ENCODE measurements at regions not wholly inside any gene's neighbourhood (a gene's known extent, or its start where the extent isn't known, plus 50 kb on each side); places are given as distances from the start of the nearest gene placed in this dataset.
A peak's percentile ranks its signal among the peaks of the same experiment; 100 is the strongest.

DNA sequence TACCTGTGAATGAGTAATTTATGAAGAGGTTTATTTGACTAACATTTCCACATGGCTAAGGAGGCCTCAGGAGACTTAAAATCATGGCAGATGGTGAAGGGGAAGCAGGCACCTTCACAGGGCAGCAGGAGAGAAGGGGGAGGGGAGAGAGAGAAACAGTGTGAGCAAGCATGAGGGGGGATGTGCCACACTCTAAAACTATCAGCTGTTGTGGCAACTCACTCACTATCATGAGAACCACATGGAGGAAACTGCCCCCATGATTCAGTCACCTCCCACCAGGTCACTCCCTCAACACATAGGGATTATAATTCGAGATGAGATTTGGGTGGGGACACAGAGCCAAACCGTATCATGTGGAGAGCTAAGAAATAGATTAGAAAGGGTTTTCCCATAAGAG is 309.0 kb downstream of the RDH14 start:
- DNase-seq: no peak

DNA sequence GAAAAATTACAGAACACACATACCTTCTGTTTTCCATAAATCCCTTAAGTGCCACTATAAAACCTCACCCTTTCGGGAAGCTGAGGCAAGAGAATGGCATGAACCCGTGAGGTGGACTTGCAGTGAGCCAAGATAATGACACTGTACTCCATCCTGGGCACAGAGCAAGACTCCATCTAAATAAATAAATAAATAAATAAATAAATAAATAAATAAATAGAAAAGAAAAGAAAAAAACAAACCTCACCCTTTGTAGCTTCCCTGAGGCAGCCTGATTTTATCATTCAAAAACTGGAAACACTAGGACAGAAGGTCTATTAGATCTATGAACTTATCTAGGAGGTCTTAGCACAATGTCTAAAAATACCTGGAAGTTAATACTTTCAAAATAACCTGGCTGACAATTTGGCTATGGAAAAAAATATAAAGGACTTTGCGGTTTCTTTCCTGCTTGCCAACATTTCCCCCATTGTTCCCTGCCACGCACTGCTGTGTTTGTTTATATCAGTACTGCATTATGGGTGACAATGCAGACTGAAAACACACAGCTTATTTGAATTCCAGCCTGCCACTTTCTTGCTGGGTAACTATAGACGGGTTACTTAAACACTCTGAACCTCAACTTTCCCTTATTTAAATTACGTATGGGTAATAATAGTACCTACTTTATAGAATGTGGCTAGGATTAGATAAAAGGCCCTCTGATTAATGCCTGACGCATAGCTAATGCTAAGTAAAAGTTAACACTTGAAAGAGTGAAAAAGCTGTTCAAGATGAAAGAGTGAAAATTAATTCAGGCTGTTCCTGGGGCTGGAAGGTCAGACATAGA is 313.0 kb downstream of the RDH14 start:
- no peak for DNase-seq

DNA sequence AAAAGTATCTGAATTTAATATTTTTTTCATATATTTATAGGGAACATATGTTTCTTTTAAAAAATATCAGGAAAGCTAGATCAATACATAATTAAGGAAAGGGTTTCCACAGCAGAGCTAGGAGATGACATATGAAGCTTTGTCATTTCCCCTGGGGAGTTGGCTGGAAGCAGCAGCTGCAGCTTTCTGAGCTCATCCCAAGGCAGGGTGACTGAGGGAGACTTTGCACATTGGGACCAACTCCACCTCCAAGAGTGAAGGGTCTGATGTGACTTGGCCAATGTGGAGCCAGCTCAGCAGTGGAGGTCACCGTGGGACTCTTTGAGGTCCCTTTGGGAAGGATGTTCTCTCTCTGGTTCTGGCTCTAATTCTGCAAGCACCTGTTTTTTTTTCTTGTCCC is 315.1 kb downstream of the RDH14 start:
- DNase-seq: no peak

DNA sequence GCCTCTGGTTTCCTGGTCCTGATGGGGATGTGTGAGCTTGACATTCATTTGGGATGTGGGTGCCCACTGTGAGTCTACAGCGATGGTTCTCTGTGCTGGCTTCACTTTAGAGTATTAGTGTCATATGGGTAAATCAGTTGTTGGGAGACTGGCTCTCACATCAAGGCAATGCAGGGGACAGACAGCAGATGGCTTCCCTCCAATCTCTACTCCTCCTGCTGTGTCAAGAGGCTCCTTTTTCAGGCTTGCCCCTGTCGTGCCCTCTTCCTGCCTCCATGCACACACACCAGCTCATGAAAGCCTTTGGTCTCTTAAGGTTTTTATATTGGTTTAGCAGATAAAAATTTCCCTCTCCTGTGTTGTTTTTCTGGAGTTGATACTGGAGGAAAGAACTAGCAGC is 315.6 kb downstream of the RDH14 start:
- no peak for DNase-seq

DNA sequence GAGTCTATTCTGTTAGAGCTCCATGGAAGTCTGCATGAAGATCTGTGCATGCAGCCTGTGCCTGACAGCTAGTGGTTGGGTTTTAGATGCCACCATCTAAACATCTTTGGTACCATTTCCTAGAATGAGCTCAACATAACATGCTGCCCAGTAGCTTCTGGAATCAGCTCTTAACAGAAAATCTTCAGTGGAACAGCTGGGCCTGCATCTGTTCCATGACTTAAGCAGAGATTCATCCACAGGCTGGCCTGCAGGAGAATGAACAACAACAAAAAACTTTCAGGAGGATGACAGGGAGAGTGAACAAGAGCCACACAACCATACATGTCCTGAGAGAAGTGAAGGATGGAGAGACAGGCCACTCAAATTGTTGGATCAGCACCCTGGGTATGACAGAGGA is 316.6 kb downstream of the RDH14 start:
- DNase-seq: no peak

DNA sequence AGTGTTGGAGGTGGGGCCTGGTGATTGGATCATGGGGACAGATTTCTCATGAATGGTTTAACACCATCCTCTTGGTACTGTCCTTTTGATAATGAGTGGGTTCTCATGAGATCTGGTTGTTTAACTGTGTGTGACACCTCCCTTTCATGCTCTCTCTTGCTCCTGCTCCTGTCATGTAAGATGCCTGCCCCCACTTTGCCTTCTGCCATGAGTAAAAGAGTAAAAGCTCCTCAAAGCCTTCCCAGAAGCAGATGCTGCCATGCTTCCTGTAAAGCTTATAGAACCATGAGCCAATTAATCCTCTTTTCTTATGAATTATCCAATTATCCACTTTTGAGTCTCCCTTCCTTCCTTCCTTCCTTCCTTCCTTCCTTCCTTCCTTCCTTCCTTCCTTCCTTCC is 317.7 kb downstream of the RDH14 start:
- no peak for DNase-seq

DNA sequence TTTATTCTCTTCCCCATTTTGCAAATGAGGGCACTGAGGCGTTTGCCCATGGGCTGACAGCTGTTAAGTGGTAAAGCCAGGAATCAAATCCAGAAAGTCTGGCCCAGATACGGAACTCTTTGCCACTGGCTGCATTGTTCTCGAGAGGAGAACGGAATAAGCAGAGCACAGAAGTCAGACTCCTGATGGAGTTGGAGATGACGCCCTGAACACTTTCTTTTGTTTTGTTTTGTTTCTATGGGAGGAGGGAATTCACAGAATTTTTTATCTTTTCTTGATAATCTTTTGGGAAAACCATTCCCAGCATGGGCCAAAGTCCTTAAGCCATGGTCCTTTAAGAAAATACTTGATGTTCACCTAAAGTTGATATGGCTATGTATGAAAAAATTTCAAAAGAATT is 322.2 kb downstream of the RDH14 start:
- DNase-seq: no peak

DNA sequence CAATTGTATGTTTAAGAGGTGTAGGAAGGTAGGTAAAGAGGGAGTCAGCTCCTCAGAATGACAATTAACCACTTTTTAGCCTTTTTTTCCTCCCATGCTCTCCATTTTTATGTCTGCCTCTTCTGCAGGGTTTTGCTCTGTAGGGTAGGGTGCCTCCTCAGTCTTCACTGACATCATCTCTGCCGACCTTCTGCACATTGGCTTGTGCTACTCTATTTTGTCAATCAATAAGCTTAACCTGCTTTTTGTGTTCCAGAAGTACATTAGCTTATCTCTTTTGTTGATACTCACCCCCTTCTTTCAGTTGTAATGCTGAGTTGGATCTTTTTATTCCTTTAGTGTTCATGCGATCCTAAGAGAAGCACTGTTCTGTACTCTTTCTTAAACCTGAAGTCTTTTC is 323.2 kb downstream of the RDH14 start:
- DNase-seq: no peak

DNA sequence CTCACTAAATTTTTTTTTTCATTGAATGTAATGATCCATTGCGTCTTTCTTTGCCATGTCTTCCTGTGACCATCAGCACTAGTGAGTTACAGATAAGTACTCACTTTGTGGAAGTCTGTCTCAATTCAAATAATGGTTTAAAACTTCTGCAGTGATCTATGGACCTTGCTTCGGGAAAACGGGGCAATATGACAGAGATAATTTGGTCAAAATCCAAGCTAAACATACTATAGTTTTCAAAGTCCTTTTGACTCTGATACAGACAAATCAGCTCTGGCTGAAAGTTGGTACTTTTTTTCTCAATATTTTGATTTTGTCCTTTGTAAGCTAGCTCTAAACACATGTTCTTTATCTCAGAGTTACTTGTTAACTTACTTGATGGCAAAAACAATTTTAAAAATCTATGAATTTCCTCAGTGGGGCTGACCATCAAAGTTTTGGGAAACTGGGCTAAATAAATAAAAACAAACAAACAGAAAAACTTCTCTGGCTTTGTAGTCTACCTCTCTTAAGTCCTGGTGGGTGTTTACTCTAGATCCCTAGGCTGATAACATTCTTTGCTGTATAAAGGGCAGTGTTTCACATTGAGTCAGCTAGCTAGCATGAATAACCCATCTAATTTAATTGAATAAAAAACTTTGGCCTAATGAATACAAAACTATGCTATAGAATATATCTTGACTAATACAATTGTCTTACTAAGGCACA is 327.6 kb downstream of the RDH14 start:
- no peak for DNase-seq

DNA sequence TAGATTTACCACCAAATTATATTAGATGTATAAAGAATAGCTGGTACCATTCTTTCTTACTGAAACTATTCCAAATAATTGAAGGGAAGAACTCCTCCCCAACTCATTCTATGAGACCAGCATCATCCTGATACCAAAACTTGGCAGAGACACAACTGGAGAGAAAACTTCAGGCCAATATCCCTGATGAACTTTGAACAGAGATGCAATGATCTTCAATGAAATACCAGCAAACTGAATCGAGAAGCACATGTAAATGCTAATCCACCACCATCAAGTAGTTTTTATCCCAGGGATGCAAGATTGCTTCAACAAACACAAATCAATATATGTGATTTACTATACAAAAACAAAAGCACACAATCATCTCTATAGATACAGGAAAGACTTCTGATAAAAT is 329.8 kb downstream of the RDH14 start:
- DNase-seq: no peak

DNA sequence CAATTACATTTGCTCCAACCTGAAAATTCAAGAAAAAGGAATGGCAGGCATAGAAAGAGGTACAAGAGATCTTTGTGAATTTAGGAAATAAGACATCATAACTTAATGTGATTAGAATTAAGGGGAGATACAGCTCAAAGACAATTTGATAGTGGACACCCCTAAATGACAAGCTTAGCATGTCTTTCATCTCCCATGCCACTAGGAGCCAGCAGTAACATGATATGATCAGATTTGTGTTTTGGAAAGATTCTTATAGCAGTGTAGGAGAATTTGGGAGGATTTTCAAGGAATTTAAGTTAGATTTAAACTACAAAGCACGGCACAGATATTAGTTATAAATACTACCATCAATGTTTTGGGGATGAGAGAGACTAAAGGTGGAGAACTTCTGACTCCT is 340.8 kb downstream of the RDH14 start:
- no peak for DNase-seq

DNA sequence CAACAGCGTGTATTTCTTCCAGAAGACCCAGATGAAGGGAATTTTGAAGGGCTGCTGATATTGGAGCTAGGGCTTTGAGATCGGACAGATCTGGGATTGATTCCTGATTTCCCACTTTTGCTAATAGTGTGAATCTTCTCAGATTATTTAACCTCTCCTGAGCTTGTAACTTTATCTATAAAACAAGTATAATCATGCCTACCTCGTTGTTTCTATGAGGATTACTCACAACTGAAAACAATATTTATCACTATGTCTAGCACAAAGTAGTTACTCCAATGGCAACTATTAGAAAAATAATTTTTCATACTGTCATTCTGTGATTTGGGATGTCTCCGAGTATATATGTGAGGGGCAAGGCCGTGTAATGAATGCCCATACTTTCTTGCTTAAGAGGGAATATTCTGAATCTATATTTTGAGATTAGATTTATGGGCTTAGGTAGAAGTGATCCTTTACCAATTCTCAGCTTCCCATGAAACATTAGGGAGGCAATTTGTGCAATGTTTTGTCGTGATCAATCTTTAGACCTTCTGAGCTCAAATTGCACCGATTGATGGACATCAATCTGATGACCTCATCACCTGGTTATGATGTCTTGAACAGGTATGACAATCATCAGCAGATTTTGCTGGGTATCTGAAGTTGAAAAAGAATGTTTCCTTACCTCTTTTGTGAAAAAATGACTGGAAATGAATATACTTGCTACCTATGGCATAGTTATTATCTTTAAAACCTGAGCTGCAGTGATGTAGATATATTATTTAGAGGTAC is 339.9 kb downstream of the KCNS3 start:
- DNase-seq: no peak

DNA sequence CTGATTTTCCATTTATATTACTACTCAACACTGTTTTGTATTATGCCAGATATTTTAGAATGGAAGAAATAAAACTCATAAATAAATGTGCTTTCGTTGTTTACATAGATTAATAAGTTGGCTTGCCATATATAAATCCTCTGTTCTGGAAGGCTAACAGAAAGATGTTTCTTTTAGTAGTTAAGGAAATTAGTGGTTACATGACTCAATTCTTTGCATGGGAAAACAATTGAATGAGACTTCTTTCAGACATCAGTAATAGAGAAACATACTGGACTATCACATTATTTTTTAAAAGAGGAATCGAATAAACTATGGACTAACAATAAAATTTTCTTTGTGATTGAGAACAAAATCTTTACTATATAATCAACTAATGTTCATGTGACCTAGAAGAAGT is 336.5 kb downstream of the KCNS3 start:
- no peak for DNase-seq

DNA sequence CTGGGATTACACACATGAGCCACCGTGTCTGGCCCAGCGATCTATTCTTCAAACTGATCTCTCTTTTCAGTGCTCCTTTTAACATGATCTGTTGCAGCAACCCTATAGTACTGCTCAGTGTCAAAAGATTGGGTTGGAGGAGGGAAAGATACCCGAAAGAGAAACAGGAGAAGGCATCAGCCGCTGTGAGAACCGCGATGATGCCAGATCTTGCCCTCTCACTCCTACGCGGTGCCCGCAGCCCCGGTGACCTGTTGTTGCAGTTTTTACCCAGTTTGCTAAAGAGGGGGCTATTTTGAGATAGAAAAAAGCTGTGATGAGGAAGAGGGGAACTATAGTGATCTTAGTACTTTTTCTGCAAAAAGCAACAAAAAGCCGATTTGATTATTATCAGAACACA is 335.5 kb downstream of the KCNS3 start:
- no peak for DNase-seq

DNA sequence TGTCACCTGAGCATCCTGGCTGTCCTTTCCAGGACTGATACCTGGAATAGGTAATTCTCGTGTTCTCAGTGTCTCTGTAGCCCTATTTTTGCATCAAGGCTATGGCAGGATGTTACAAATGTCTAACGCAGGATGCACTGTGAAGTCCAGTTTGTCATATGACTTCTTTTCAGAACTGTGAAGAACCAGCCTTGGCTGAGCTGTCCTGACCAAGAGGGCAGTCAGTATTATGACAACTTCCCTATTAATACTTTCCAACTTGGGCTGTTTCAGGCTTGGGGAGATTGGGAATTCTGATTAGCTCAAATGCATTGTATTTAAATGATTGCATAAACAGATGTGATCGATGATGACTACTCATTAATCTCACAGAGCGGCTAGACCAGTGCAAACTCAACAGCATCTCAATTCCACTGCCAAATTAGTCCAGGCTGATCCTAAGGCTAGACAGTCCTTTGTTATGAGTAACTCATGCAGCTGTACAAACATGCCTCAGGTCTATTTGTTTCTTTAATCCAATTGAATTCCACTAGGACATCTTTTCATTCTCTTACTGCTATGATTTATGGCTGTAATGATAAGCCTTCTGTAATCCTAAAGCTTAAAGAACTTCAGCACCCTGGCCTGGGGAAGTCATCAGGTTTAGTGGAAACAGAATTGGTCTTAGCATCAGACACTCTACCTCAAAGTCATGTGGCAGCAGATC is 331.6 kb downstream of the KCNS3 start:
- DNase-seq: no peak

DNA sequence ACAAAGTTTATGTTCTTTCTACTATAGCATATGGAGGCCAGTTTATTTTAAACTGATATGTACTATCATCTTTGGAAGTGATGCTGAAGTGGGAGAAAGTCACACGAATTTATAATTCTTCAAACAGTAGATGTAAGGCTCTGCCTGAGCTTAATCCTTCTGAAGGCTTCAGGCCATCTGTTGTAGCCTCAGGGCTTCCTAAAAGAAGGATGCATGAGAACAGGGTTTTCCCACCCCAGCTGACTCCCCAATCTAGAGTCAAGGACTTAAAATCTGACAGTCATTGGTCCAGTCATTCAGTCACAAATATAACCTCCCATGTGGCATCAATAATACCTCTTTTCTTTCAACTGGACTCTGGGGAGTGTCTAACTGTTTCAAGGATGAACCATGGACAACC is 330.5 kb downstream of the KCNS3 start:
- DNase-seq: no peak

DNA sequence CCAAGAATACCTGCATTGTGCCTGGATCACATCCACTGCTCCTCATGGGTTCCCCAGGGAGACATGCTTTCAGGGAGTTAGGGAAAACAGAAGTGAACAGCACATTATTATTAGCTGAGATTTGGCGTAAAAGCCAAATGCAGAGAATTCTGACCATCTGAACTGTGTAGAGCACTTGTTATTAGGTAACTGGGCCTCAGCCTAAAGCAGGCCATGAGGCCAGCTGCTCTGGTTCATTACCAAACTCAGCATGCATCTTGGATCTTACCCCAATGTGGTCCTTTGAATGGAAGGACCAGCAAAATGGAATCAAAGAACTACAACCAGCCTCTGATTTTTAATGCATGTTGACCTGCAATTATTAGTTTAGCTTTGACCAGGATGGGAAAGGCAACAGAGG is 322.3 kb downstream of the KCNS3 start:
- DNase-seq: no peak

DNA sequence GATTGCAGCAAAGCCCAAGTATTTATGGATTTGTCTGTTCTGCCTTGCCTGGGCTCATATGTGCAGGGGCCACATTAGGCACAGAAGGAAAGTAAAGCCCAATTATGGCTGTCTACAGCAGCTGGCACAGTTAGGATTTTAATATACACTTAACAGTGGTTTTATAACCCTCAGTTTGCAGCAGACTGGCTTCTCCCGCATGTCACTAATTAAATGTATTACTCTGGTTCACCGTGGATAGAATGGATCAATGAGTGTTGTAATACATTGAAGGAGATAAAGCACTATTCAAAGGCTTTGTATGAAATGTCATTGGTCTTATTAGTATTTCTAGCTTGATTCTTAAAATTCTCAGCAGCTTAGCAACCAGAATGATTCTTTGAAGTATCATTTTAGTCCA is 320.2 kb downstream of the KCNS3 start:
- no peak for DNase-seq

DNA sequence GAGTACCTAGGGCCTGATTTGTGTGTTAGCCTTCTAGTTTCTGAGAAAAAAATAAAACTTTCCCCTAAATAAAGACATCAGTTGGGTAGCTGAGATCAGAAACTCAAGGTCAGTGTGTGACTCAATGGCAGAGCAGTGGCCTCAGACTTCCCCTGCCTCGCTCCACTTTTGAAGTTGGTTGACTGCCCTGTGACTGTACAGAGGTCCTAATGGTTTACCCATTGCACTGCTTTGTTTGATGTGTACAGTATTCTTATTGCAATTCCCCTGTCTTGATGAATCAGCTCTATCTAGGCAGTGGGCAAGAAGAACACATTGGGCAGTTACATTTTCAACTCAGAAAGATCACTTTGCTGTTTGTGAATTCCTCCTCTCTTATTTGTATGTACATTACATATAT is 315.7 kb downstream of the KCNS3 start:
- DNase-seq: no peak

DNA sequence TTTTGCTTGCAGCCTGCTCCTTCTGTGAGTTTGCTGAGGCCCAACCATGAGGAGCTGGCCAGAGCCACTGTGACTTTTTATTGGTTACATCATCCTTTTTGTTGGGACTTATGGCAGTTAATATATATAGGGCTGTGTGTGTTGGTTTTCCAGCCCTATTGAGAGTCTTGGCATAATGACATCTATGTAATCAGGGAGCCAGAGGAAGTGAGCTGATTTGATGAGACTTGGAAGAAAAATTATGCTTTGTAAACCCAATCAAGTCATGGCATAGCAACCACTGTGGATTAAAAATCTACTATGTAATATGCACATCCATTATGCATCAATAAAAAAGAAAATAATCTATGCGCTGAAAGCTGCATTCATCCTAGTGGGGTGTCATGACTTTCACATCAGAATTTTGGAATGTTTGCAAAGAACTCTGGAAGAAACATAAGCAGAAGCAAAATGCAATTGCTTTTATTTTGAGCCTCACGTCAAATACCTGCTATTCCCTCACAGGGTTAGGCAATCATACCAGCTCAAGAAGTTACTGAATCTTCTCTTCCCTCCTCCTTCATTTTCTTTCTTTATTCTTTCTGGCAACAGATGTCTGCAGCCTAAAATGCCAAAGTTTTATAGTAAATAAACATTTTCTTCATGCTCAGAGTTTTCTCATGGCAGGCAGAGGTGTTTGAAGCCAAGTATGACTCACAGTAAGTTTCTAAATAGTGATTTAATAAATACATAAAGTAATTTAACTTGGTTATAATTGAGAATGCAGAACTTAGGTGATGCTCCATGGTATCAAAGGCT is 308.5 kb downstream of the KCNS3 start:
- no peak for DNase-seq

DNA sequence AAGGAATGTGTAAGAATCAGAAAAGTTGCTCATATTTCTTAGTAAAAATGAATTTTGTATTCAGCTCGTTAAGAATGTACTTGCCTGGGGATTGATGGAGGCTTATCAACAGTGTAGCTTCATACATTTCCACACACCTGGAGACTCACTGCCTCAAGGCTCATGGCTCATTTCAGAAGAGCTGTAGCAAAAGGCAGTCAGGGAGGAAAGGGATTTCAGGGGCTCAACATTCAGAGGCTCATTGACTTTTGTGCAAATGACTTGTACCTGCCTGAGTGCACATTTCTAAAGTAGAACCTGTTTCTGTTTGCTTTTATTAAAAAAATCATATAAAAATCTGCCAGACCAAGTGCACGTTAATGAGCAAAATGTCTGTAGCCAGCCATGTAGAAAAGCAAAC is 304.4 kb downstream of the KCNS3 start:
- peak; percentile 13 for DNase-seq

DNA sequence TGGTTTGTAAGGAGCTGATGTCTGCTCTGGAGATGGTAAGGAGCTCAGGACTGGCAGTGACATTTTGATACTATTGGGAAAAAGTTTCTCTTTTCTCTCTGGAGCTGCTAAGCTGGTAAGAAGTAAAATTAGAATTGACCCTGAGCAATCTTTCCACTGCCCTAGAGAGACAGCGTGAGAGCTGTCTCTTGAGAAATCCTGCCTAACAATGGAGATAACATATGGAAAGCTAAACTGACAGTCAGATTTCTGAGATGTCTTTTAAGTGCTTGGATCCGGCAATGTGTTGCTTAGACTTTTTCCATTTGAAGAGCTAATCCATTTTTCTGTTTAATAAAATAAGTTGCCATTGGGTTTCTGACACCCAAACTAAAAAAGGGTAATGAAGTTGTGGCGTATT is 302.4 kb downstream of the KCNS3 start:
- DNase-seq: no peak

Measured in left kidney (tissue), 1 donor.